H9 (cell line): ENCODE measurements at regions not wholly inside any gene's neighbourhood (a gene's known extent, or its start where the extent isn't known, plus 50 kb on each side); places are given as distances from the start of the nearest gene placed in this dataset.

Experiments
- DNase-seq: peaks from one replicate; pipeline ENCODE4 v3.0.0-alpha.2; 2017
- H2AFZ ChIP-seq: one replicate; pipeline ENCODE4 v1.6.1; 2013; ENCODE audit warnings: mild to moderate bottlenecking, low read length, control low read depth, moderate library complexity
- H2AK5ac ChIP-seq: 2 replicates; pipeline ENCODE4 v1.6.1; 2013; ENCODE audit warnings: low read length, control low read depth, mixed read lengths; ENCODE audit not compliant: insufficient read length
- H2BK120ac ChIP-seq: one replicate; pipeline ENCODE4 v1.6.1; 2013; ENCODE audit warnings: low read depth, mild to moderate bottlenecking, low read length, control low read depth, inconsistent platforms; ENCODE audit not compliant: poor library complexity, severe bottlenecking
- H2BK12ac ChIP-seq: 2 replicates; pipeline ENCODE4 v1.6.1; 2013; ENCODE audit warnings: low read length, control low read depth, mixed read lengths, low read depth; ENCODE audit not compliant: insufficient read length
- H2BK15ac ChIP-seq: 2 replicates; pipeline ENCODE4 v1.6.1; 2013; ENCODE audit warnings: low read depth, low read length, control low read depth
- H2BK20ac ChIP-seq: one replicate; pipeline ENCODE4 v1.6.1; 2013; ENCODE audit warnings: low read depth, mild to moderate bottlenecking, low read length, control low read depth, inconsistent platforms; ENCODE audit not compliant: poor library complexity, severe bottlenecking
- H2BK5ac ChIP-seq: 2 replicates; pipeline ENCODE4 v1.6.1; 2013; ENCODE audit warnings: low read length, control low read depth, mixed read lengths; ENCODE audit not compliant: insufficient read length
- H3K14ac ChIP-seq: 2 replicates; pipeline ENCODE4 v1.6.1; 2013; ENCODE audit warnings: low read length, control low read depth; ENCODE audit not compliant: insufficient read depth
- H3K18ac ChIP-seq: 2 replicates; pipeline ENCODE4 v1.6.1; 2013; ENCODE audit warnings: low read depth, mild to moderate bottlenecking, mixed read lengths, low read length, control low read depth; ENCODE audit not compliant: insufficient read length
- H3K23ac ChIP-seq: 2 replicates; pipeline ENCODE4 v1.6.1; 2013; ENCODE audit warnings: low read length, control low read depth, mixed read lengths, low read depth; ENCODE audit not compliant: insufficient read length
- H3K23me2 ChIP-seq: 2 replicates; pipeline ENCODE4 v1.6.1; 2013; ENCODE audit warnings: low read depth, mild to moderate bottlenecking, mixed read lengths, low read length, control low read depth; ENCODE audit not compliant: insufficient read length, poor library complexity, severe bottlenecking
- H3K27ac ChIP-seq: 2 replicates; pipeline ENCODE4 v1.5.1; 2013; ENCODE audit warnings: low read length, control low read depth, mixed read lengths, low read depth; ENCODE audit not compliant: insufficient read length
- H3K27me3 ChIP-seq: 2 replicates; pipeline ENCODE4 v1.6.1; 2013; ENCODE audit warnings: low read length, control low read depth, inconsistent platforms; ENCODE audit not compliant: insufficient read depth
- H3K4ac ChIP-seq: 2 replicates; pipeline ENCODE4 v1.6.1; 2013; ENCODE audit warnings: low read depth, mild to moderate bottlenecking, control low read depth, inconsistent platforms, low read length, moderate library complexity
- H3K4me1 ChIP-seq: 2 replicates; pipeline ENCODE4 v1.6.1; 2013; ENCODE audit warnings: low read length, control low read depth, inconsistent platforms; ENCODE audit not compliant: insufficient read depth
- H3K4me2 ChIP-seq: 2 replicates; pipeline ENCODE4 v1.6.1; 2013; ENCODE audit warnings: low read length, control low read depth, mixed read lengths; ENCODE audit not compliant: insufficient read length, insufficient read depth
- H3K56ac ChIP-seq: 2 replicates; pipeline ENCODE4 v1.6.1; 2013; ENCODE audit warnings: low read depth, mild to moderate bottlenecking, mixed read lengths, low read length, control low read depth; ENCODE audit not compliant: insufficient read length
- H3K79me1 ChIP-seq: 2 replicates; pipeline ENCODE4 v1.6.1; 2013; ENCODE audit warnings: low read depth, mild to moderate bottlenecking, moderate library complexity, low read length, control low read depth, inconsistent platforms; ENCODE audit not compliant: insufficient read depth, poor library complexity, severe bottlenecking
- H3K79me2 ChIP-seq: 2 replicates; pipeline ENCODE4 v1.6.1; 2013; ENCODE audit warnings: low read length, control low read depth, inconsistent platforms; ENCODE audit not compliant: insufficient read depth
- H3K9ac ChIP-seq: 2 replicates; pipeline ENCODE4 v1.6.1; 2013; ENCODE audit warnings: low read length, control low read depth, mixed read lengths; ENCODE audit not compliant: insufficient read length; ENCODE audit errors: extremely low read depth
- H3K9me3 ChIP-seq: one replicate; pipeline ENCODE4 v1.6.1; 2013; ENCODE audit warnings: low read depth, low read length, inconsistent platforms; ENCODE audit not compliant: control insufficient read depth
- H3T11ph ChIP-seq: one replicate; pipeline ENCODE4 v1.6.1; 2013; ENCODE audit warnings: mild to moderate bottlenecking, low read length, control low read depth, inconsistent platforms
- H4K20me1 ChIP-seq: one replicate; pipeline ENCODE4 v1.6.1; 2013; ENCODE audit not compliant: control insufficient read depth, insufficient read length, insufficient read depth
- H4K5ac ChIP-seq: 2 replicates; pipeline ENCODE4 v1.6.1; 2013; ENCODE audit warnings: low read depth, mild to moderate bottlenecking, mixed read lengths, low read length, control low read depth; ENCODE audit not compliant: insufficient read length
- H4K8ac ChIP-seq: replicated peaks from 2 replicates; pipeline ENCODE4 v1.6.1; 2013; ENCODE audit warnings: low read length, control low read depth, mixed read lengths, low read depth; ENCODE audit not compliant: insufficient read length
- H4K91ac ChIP-seq: 2 replicates; pipeline ENCODE4 v1.6.1; 2013; ENCODE audit warnings: low read depth, mild to moderate bottlenecking, moderate library complexity, mixed read lengths, low read length, control low read depth; ENCODE audit not compliant: insufficient read length
- H3K27ac Mint-ChIP-seq, 3 experiments: 2 replicates in 2 of 3; 3 replicates in 1 of 3; pipeline ENCODE4 v1.8.0; 2020 to 2021; ENCODE audit warnings: mixed read lengths in 3 of 3, mild to moderate bottlenecking in 1 of 3, moderate library complexity in 1 of 3
- H3K27me3 Mint-ChIP-seq: 2 replicates; pipeline ENCODE4 v1.8.0; 2021; ENCODE audit warnings: low read depth, mild to moderate bottlenecking, moderate library complexity, mixed read lengths
- H3K36me3 Mint-ChIP-seq, 3 experiments: 2 replicates in 2 of 3; 3 replicates in 1 of 3; pipeline ENCODE4 v1.8.0; 2020 to 2021; ENCODE audit warnings: low read depth in 3 of 3, mixed read lengths in 3 of 3; ENCODE audit not compliant: insufficient read depth in 1 of 3
- H3K4me1 Mint-ChIP-seq, 2 experiments: 2 replicates each; pipeline ENCODE4 v1.8.0; 2020; ENCODE audit warnings: mixed read lengths in 2 of 2
- H3K4me3 Mint-ChIP-seq, 2 experiments: 2 replicates in 1 of 2; 3 replicates in 1 of 2; pipeline ENCODE4 v1.8.0; 2020 to 2021; ENCODE audit warnings: mild to moderate bottlenecking in 2 of 2, mixed read lengths in 2 of 2, moderate library complexity in 1 of 2
- H3K9me3 Mint-ChIP-seq, 2 experiments: 2 replicates in 1 of 2; 3 replicates in 1 of 2; pipeline ENCODE4 v1.8.0; 2020; ENCODE audit warnings: mild to moderate bottlenecking in 2 of 2, mixed read lengths in 2 of 2, moderate library complexity in 1 of 2
- CTCF ChIP-seq: fragments of 200-600 bp; sonication (generic); conservative IDR thresholded peaks from 3 replicates; pipeline ENCODE4 v1.8.0; 2021; ENCODE audit warnings: antibody characterized with exemption, mild to moderate bottlenecking
- WGBS: extraction: QIAGEN DNeasy Blood & Tissue Kit; methylation state at CpG from one replicate; pipeline ENCODE4 v1.1.7; 2013; ENCODE audit warnings: missing lambda C conversion rate, low lambda C conversion rate, mixed read lengths; ENCODE audit not compliant: insufficient read length; ENCODE audit errors: extremely low coverage; 5-methylcytosine and 5-hydroxymethylcytosine counted together

GRCh38 chr16:31710880-31711279 is 162.7 kb upstream of the ZNF267 start:
- peaks cover 6% of the 10 kb centered on the region; the same call in 1 of the 2 replicates for H3K4me1 ChIP-seq
- no peak overlapping the region for H4K8ac ChIP-seq
- no peak overlapping the region for H2BK20ac ChIP-seq
- H3T11ph ChIP-seq, result no peak overlapping the region
- peaks cover 1% of the 10 kb centered on the region; the same call in 1 of the 2 replicates for H3K79me2 ChIP-seq
- DNase-seq, result no peak
- H3K27me3 ChIP-seq, result no peaks in the 10 kb centered on the region
- no peak overlapping the region for H3K4me2 ChIP-seq
- no peak overlapping the region for H2AFZ ChIP-seq
- H2AK5ac ChIP-seq, result no peak overlapping the region
- no peak overlapping the region for H3K9ac ChIP-seq
- H3K4ac ChIP-seq, result no peak overlapping the region
- Mint-ChIP-seq H3K27ac (no peak overlapping the region), H3K27me3 (no peaks in the 10 kb centered on the region), H3K9me3 (peaks cover 0 to 2% of the 10 kb centered on the region in 2 experiments; a peak in 1 of 5 replicates), H3K4me3 (no peak overlapping the region), H3K36me3 (peaks cover 37 to 54% (median 51%) of the 10 kb centered on the region in 3 experiments), H3K4me1 (peaks cover 29 to 31% of the 10 kb centered on the region in 2 experiments)
- no peak overlapping the region for H2BK15ac ChIP-seq
- peaks cover 6% of the 10 kb centered on the region for H3K23me2 ChIP-seq
- no peak overlapping the region for H4K91ac ChIP-seq
- H4K5ac ChIP-seq, result no peak overlapping the region
- H3K56ac ChIP-seq, result no peak overlapping the region
- no peak overlapping the region for H3K27ac ChIP-seq
- no peak overlapping the region for H2BK5ac ChIP-seq
- no peak overlapping the region for H3K23ac ChIP-seq
- peaks cover 2% of the 10 kb centered on the region for H3K79me1 ChIP-seq
- H2BK120ac ChIP-seq, result no peak overlapping the region
- no peak for TF ChIP-seq CTCF
- no peaks in the 10 kb centered on the region for H4K20me1 ChIP-seq
- no peak overlapping the region for H3K18ac ChIP-seq
- H3K9me3 ChIP-seq, result no peaks in the 10 kb centered on the region
- H3K14ac ChIP-seq, result no peak overlapping the region
- WGBS, result no CpG with 5 or more reads among the region's 5 CpGs
- H2BK12ac ChIP-seq, result no peak overlapping the region
